ENCODE measurements at regions not wholly inside any gene's neighbourhood (a gene's known extent, or its start where the extent isn't known, plus 50 kb on each side); places are given as distances from the start of the nearest gene placed in this dataset.

- Mint-ChIP-seq H3K36me3 (ENCODE audit: insufficient read depth) (no peaks in the 10 kb centered on the region), H3K27me3 (no peaks in the 10 kb centered on the region), H3K27ac (no peak overlapping the region), H3K4me3 (no peak overlapping the region), H3K4me1 (ENCODE audit: low read depth in 2 of 2) (no peaks in the 10 kb centered on the region), H3K9me3 (no peaks in the 10 kb centered on the region)
- DNase-seq (no peak), ATAC-seq (replicated peaks) (no peak)
Measured at GRCh38 chr6:91155129-91155785, 568.4 kb upstream of the MAP3K7 start.

GRCh38 chr6:91152824-91153223 is 566.0 kb upstream of the MAP3K7 start:
- Mint-ChIP-seq H3K36me3 (ENCODE audit: insufficient read depth) (no peaks in the 10 kb centered on the region), H3K9me3 (no peaks in the 10 kb centered on the region), H3K4me3 (no peak overlapping the region), H3K27me3 (no peaks in the 10 kb centered on the region), H3K4me1 (ENCODE audit: low read depth in 2 of 2) (no peaks in the 10 kb centered on the region), H3K27ac (no peak overlapping the region)
- ATAC-seq (replicated peaks) (no peak), DNase-seq (no peak)

GRCh38 chr6:91149956-91150705 is 563.3 kb upstream of the MAP3K7 start:
- no peaks in the 10 kb centered on the region for H3K4me1 Mint-ChIP-seq (ENCODE audit: low read depth in 2 of 2)
- no peak for ATAC-seq (replicated peaks)
- no peak for DNase-seq
- H3K9me3 Mint-ChIP-seq = peaks cover 0 to 3% of the 10 kb centered on the region in 2 donors
- no peaks in the 10 kb centered on the region for H3K27me3 Mint-ChIP-seq
- H3K4me3 Mint-ChIP-seq = no peak overlapping the region
- no peak overlapping the region for H3K27ac Mint-ChIP-seq
- H3K36me3 Mint-ChIP-seq (ENCODE audit: insufficient read depth) = no peaks in the 10 kb centered on the region

- no peaks in the 10 kb centered on the region for H3K4me1 Mint-ChIP-seq (ENCODE audit: low read depth in 2 of 2)
- ATAC-seq (replicated peaks) = no peak
- no peak overlapping the region for H3K4me3 Mint-ChIP-seq
- no peak for DNase-seq
- H3K36me3 Mint-ChIP-seq (ENCODE audit: insufficient read depth) = no peaks in the 10 kb centered on the region
- no peaks in the 10 kb centered on the region for H3K27me3 Mint-ChIP-seq
- peaks cover 0 to 3% of the 10 kb centered on the region in 2 donors for H3K9me3 Mint-ChIP-seq
- H3K27ac Mint-ChIP-seq = no peak overlapping the region
Measured at GRCh38 chr6:91149246-91149955, 562.5 kb upstream of the MAP3K7 start.

GRCh38 chr6:91144126-91144525 is 557.3 kb upstream of the MAP3K7 start:
- H3K4me1 Mint-ChIP-seq (ENCODE audit: low read depth in 2 of 2) = no peaks in the 10 kb centered on the region
- peaks cover 0 to 3% of the 10 kb centered on the region in 2 donors for H3K9me3 Mint-ChIP-seq
- H3K27me3 Mint-ChIP-seq = no peaks in the 10 kb centered on the region
- no peak for DNase-seq
- no peak for ATAC-seq (replicated peaks)
- no peak overlapping the region for H3K27ac Mint-ChIP-seq
- no peaks in the 10 kb centered on the region for H3K36me3 Mint-ChIP-seq (ENCODE audit: insufficient read depth)
- no peak overlapping the region for H3K4me3 Mint-ChIP-seq

GRCh38 chr6:91142154-91142553 is 555.3 kb upstream of the MAP3K7 start:
- DNase-seq = no peak
- ATAC-seq (replicated peaks) = no peak

GRCh38 chr6:91141346-91141745 is 554.5 kb upstream of the MAP3K7 start:
- H3K9me3 Mint-ChIP-seq = no peaks in the 10 kb centered on the region
- H3K27ac Mint-ChIP-seq = no peak overlapping the region
- DNase-seq = no peak
- H3K4me3 Mint-ChIP-seq = no peak overlapping the region
- H3K4me1 Mint-ChIP-seq (ENCODE audit: low read depth in 2 of 2) = no peaks in the 10 kb centered on the region
- no peaks in the 10 kb centered on the region for H3K36me3 Mint-ChIP-seq (ENCODE audit: insufficient read depth)
- ATAC-seq (replicated peaks) = no peak
- no peaks in the 10 kb centered on the region for H3K27me3 Mint-ChIP-seq

More at GRCh38 chr6:91142154-91142553, 555.3 kb upstream of the MAP3K7 start:
- peaks cover 0 to 3% of the 10 kb centered on the region in 2 donors for H3K9me3 Mint-ChIP-seq
- H3K27me3 Mint-ChIP-seq = no peaks in the 10 kb centered on the region
- H3K4me1 Mint-ChIP-seq (ENCODE audit: low read depth in 2 of 2) = no peaks in the 10 kb centered on the region
- no peaks in the 10 kb centered on the region for H3K36me3 Mint-ChIP-seq (ENCODE audit: insufficient read depth)
- H3K4me3 Mint-ChIP-seq = no peak overlapping the region
- no peak overlapping the region for H3K27ac Mint-ChIP-seq

GRCh38 chr6:91140449-91140848 is 553.6 kb upstream of the MAP3K7 start:
- ATAC-seq (replicated peaks) (no peak), DNase-seq (no peak)
- H3K27ac Mint-ChIP-seq = no peak overlapping the region
- H3K27me3 Mint-ChIP-seq = no peaks in the 10 kb centered on the region
- H3K4me3 Mint-ChIP-seq = no peak overlapping the region
- no peaks in the 10 kb centered on the region for H3K4me1 Mint-ChIP-seq (ENCODE audit: low read depth in 2 of 2)
- no peaks in the 10 kb centered on the region for H3K9me3 Mint-ChIP-seq
- no peaks in the 10 kb centered on the region for H3K36me3 Mint-ChIP-seq (ENCODE audit: insufficient read depth)

GRCh38 chr6:91137286-91137685 is 550.4 kb upstream of the MAP3K7 start:
- no peaks in the 10 kb centered on the region for H3K27me3 Mint-ChIP-seq
- no peak overlapping the region for H3K4me3 Mint-ChIP-seq
- H3K36me3 Mint-ChIP-seq (ENCODE audit: insufficient read depth) = no peaks in the 10 kb centered on the region
- peaks cover 0 to 8% of the 10 kb centered on the region in 2 donors for H3K9me3 Mint-ChIP-seq
- ATAC-seq (replicated peaks) (no peak), DNase-seq (no peak)
- H3K4me1 Mint-ChIP-seq (ENCODE audit: low read depth in 2 of 2) = no peaks in the 10 kb centered on the region
- H3K27ac Mint-ChIP-seq = no peak overlapping the region

GRCh38 chr6:91135406-91136103 is 548.7 kb upstream of the MAP3K7 start:
- no peaks in the 10 kb centered on the region for H3K4me1 Mint-ChIP-seq (ENCODE audit: low read depth in 2 of 2)
- no peak overlapping the region for H3K27ac Mint-ChIP-seq
- peaks cover 0 to 8% of the 10 kb centered on the region in 2 donors for H3K9me3 Mint-ChIP-seq
- H3K36me3 Mint-ChIP-seq (ENCODE audit: insufficient read depth) = no peaks in the 10 kb centered on the region
- DNase-seq (no peak), ATAC-seq (replicated peaks) (no peak)
- H3K27me3 Mint-ChIP-seq = no peaks in the 10 kb centered on the region
- H3K4me3 Mint-ChIP-seq = no peak overlapping the region

- H3K9me3 Mint-ChIP-seq = peaks cover 0 to 14% of the 10 kb centered on the region in 2 donors
- no peak for ATAC-seq (replicated peaks)
- H3K27me3 Mint-ChIP-seq = no peaks in the 10 kb centered on the region
- no peak for DNase-seq
- no peak overlapping the region for H3K4me3 Mint-ChIP-seq
- no peak overlapping the region for H3K27ac Mint-ChIP-seq
- no peaks in the 10 kb centered on the region for H3K36me3 Mint-ChIP-seq (ENCODE audit: insufficient read depth)
- no peaks in the 10 kb centered on the region for H3K4me1 Mint-ChIP-seq (ENCODE audit: low read depth in 2 of 2)
Measured at GRCh38 chr6:91132461-91132860, 545.6 kb upstream of the MAP3K7 start.

- DNase-seq (no peak), ATAC-seq (replicated peaks) (no peak)
- no peak overlapping the region for H3K4me3 Mint-ChIP-seq
- H3K27ac Mint-ChIP-seq = no peak overlapping the region
- peaks cover 0 to 14% of the 10 kb centered on the region in 2 donors for H3K9me3 Mint-ChIP-seq
- no peaks in the 10 kb centered on the region for H3K4me1 Mint-ChIP-seq (ENCODE audit: low read depth in 2 of 2)
- no peaks in the 10 kb centered on the region for H3K27me3 Mint-ChIP-seq
- H3K36me3 Mint-ChIP-seq (ENCODE audit: insufficient read depth) = no peaks in the 10 kb centered on the region
Measured at GRCh38 chr6:91130126-91130525, 543.3 kb upstream of the MAP3K7 start.

- peaks cover 3 to 10% of the 10 kb centered on the region in 2 donors for H3K9me3 Mint-ChIP-seq
- no peaks in the 10 kb centered on the region for H3K36me3 Mint-ChIP-seq (ENCODE audit: insufficient read depth)
- no peak overlapping the region for H3K4me3 Mint-ChIP-seq
- H3K27ac Mint-ChIP-seq = no peak overlapping the region
- no peaks in the 10 kb centered on the region for H3K27me3 Mint-ChIP-seq
- H3K4me1 Mint-ChIP-seq (ENCODE audit: low read depth in 2 of 2) = no peaks in the 10 kb centered on the region
- no peak for ATAC-seq (replicated peaks)
- no peak for DNase-seq
Measured at GRCh38 chr6:91127752-91128151, 540.9 kb upstream of the MAP3K7 start.

Data from effector memory CD8-positive, alpha-beta T cell (primary cell).